ENCODE measurements at regions not wholly inside any gene's neighbourhood (a gene's known extent, or its start where the extent isn't known, plus 50 kb on each side); places are given as distances from the start of the nearest gene placed in this dataset.

DNA sequence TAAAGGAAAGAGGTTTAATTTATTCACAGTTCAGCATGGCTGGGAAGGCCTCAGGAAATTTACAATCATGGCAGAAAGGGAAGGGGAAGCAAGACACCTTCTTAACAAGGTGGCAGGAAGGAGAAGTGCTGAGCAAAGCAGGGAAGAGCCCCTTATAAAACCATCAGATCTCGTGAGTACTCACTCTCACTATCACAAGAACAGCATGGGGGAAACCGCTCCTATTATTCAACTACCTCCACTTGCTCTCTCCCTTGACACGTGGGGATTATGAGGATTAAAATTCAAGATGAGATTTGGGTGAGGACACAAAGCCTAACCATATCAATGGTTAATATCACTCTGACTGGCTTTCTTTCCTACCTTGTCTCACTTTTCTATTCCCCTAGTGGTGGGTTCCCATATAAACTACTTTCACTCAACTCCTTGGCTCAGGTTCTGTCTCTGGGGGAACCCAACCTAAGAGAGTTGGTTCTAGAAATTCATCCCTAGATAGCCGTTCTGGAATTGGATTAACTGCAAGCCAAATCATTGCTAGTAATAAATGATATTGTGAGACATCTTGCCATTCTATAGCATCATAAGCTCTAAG is 749.8 kb upstream of the GRAMD2B start:
- no peak overlapping the region for H3K27ac ChIP-seq (ENCODE audit: extremely low read length, insufficient read depth, low read length)
- no peak overlapping the region for H2AFZ ChIP-seq (ENCODE audit: low read length)
- H3K27me3 ChIP-seq (ENCODE audit: control insufficient read depth in 1 of 2, insufficient read depth in 2 of 2, low read length in 2 of 2) = no peaks in the 10 kb centered on the region
- H3K4me3 ChIP-seq (replicated peaks in 1 of 3; ENCODE audit: insufficient read depth in 1 of 3, low read depth in 2 of 3, low read length in 3 of 3) = no peak overlapping the region
- H3K79me2 ChIP-seq (ENCODE audit: insufficient read depth, low read length) = no peaks in the 10 kb centered on the region
- no peaks in the 10 kb centered on the region for H3K4me1 ChIP-seq (ENCODE audit: insufficient read depth, low read length)
- no peak overlapping the region for H3K9ac ChIP-seq (ENCODE audit: insufficient read depth, low read depth, low read length)
- in situ Hi-C loops (cut with HindIII; ENCODE audit: extremely low pct_ligation_motif_present, low pct_unique_long_range_greater_than_20kb) = no loop called here
- intact Hi-C loops (cut with micrococcal nuclease; ENCODE audit: unreplicated experiment) = no loop called here
- no peaks in the 10 kb centered on the region for H4K20me1 ChIP-seq (ENCODE audit: insufficient read depth, low read length)
- H3K4me2 ChIP-seq (ENCODE audit: low read depth, low read length) = no peak overlapping the region
- ChIA-PET POLR2A (no interaction called here), CTCF (ENCODE audit: low intra/inter-chr PET ratio, low total read pairs) (no interaction called here)
- FAIRE-seq = no peak
- BruUV-seq (replicated peaks) = no TSS peak
- no peaks in the 10 kb centered on the region for H3K36me3 ChIP-seq (replicated peaks in 1 of 2; ENCODE audit: control insufficient read depth in 1 of 2, insufficient read depth in 2 of 2, low read length in 2 of 2)
- DNase-seq (ENCODE audit: low spot score) = no peak
- 3% methylated on average over 4 of the region's 4 CpGs for WGBS (ENCODE audit: low lambda C conversion rate)
- no peaks in the 10 kb centered on the region; the same call in none of the 2 replicates for H3K9me3 ChIP-seq (ENCODE audit: low read length)
- no peak for ATAC-seq
- TF ChIP-seq MYNN (CRISPR knock-in tag; IDR thresholded peaks at IDR 0.05; ENCODE audit: low read depth) (no peak), ATF7 (IDR thresholded peaks at IDR 0.05) (no peak), ATF7 (CRISPR knock-in tag; IDR thresholded peaks at IDR 0.05) (no peak), SNRNP70 (IDR thresholded peaks at IDR 0.05; ENCODE audit: low read depth, low read length) (no peak), ZNF264 (CRISPR knock-in tag; IDR thresholded peaks at IDR 0.05) (no peak), ZNF546 (CRISPR knock-in tag; conservative IDR thresholded peaks at IDR 0.05) (no peak), TOE1 (CRISPR knock-in tag; IDR thresholded peaks at IDR 0.05) (no peak), TEAD3 (CRISPR knock-in tag; optimal IDR thresholded peaks at IDR 0.05; ENCODE audit: borderline replicate concordance) (no peak), ZNF12 (CRISPR knock-in tag; IDR thresholded peaks at IDR 0.05) (no peak), ZNF552 (CRISPR knock-in tag; IDR thresholded peaks at IDR 0.05; ENCODE audit: borderline replicate concordance) (no peak), MAFF (IDR thresholded peaks at IDR 0.05; ENCODE audit: low read depth, low read length) (no peak), HNRNPUL1 (IDR thresholded peaks at IDR 0.05; ENCODE audit: low read depth, low read length) (no peak), RAD51 (IDR thresholded peaks at IDR 0.05; ENCODE audit: borderline replicate concordance) (no peak)
- TF ChIP-seq, protein P1, sequence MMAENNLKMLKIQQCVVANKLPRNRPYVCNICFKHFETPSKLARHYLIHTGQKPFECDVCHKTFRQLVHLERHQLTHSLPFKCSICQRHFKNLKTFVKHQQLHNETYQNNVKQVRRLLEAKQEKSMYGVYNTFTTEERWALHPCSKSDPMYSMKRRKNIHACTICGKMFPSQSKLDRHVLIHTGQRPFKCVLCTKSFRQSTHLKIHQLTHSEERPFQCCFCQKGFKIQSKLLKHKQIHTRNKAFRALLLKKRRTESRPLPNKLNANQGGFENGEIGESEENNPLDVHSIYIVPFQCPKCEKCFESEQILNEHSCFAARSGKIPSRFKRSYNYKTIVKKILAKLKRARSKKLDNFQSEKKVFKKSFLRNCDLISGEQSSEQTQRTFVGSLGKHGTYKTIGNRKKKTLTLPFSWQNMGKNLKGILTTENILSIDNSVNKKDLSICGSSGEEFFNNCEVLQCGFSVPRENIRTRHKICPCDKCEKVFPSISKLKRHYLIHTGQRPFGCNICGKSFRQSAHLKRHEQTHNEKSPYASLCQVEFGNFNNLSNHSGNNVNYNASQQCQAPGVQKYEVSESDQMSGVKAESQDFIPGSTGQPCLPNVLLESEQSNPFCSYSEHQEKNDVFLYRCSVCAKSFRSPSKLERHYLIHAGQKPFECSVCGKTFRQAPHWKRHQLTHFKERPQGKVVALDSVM (CRISPR knock-in tag; IDR thresholded peaks at IDR 0.05) = no peak
- TF ChIP-seq, protein P2, sequence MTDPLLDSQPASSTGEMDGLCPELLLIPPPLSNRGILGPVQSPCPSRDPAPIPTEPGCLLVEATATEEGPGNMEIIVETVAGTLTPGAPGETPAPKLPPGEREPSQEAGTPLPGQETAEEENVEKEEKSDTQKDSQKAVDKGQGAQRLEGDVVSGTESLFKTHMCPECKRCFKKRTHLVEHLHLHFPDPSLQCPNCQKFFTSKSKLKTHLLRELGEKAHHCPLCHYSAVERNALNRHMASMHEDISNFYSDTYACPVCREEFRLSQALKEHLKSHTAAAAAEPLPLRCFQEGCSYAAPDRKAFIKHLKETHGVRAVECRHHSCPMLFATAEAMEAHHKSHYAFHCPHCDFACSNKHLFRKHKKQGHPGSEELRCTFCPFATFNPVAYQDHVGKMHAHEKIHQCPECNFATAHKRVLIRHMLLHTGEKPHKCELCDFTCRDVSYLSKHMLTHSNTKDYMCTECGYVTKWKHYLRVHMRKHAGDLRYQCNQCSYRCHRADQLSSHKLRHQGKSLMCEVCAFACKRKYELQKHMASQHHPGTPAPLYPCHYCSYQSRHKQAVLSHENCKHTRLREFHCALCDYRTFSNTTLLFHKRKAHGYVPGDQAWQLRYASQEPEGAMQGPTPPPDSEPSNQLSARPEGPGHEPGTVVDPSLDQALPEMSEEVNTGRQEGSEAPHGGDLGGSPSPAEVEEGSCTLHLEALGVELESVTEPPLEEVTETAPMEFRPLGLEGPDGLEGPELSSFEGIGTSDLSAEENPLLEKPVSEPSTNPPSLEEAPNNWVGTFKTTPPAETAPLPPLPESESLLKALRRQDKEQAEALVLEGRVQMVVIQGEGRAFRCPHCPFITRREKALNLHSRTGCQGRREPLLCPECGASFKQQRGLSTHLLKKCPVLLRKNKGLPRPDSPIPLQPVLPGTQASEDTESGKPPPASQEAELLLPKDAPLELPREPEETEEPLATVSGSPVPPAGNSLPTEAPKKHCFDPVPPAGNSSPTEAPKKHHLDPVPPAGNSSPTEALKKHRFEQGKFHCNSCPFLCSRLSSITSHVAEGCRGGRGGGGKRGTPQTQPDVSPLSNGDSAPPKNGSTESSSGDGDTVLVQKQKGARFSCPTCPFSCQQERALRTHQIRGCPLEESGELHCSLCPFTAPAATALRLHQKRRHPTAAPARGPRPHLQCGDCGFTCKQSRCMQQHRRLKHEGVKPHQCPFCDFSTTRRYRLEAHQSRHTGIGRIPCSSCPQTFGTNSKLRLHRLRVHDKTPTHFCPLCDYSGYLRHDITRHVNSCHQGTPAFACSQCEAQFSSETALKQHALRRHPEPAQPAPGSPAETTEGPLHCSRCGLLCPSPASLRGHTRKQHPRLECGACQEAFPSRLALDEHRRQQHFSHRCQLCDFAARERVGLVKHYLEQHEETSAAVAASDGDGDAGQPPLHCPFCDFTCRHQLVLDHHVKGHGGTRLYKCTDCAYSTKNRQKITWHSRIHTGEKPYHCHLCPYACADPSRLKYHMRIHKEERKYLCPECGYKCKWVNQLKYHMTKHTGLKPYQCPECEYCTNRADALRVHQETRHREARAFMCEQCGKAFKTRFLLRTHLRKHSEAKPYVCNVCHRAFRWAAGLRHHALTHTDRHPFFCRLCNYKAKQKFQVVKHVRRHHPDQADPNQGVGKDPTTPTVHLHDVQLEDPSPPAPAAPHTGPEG (CRISPR knock-in tag; IDR thresholded peaks at IDR 0.05) = no peak
- TF ChIP-seq, protein P3, sequence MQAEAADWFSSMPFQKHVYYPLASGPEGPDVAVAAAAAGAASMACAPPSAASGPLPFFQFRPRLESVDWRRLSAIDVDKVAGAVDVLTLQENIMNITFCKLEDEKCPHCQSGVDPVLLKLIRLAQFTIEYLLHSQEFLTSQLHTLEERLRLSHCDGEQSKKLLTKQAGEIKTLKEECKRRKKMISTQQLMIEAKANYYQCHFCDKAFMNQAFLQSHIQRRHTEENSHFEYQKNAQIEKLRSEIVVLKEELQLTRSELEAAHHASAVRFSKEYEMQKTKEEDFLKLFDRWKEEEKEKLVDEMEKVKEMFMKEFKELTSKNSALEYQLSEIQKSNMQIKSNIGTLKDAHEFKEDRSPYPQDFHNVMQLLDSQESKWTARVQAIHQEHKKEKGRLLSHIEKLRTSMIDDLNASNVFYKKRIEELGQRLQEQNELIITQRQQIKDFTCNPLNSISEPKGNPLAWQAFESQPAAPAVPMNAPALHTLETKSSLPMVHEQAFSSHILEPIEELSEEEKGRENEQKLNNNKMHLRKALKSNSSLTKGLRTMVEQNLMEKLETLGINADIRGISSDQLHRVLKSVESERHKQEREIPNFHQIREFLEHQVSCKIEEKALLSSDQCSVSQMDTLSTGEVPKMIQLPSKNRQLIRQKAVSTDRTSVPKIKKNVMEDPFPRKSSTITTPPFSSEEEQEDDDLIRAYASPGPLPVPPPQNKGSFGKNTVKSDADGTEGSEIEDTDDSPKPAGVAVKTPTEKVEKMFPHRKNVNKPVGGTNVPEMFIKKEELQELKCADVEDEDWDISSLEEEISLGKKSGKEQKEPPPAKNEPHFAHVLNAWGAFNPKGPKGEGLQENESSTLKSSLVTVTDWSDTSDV (CRISPR knock-in tag; IDR thresholded peaks at IDR 0.05) = no peak

Data from HepG2 (cell line).